Neural progenitor cell (in vitro differentiated cells): ENCODE measurements at regions not wholly inside any gene's neighbourhood (a gene's known extent, or its start where the extent isn't known, plus 50 kb on each side); places are given as distances from the start of the nearest gene placed in this dataset.

Experiments
- DNase-seq: peaks from one replicate; pipeline ENCODE4 v3.0.0-alpha.2; 2016; ENCODE audit warnings: low spot score
- H2AFZ ChIP-seq: fragments of 200-600 bp; sonication (generic); replicated peaks from 2 replicates; pipeline ENCODE4 v1.6.1; 2016; ENCODE audit warnings: antibody characterized with exemption
- H3F3A ChIP-seq: fragments of 200-600 bp; sonication (generic); 2 replicates; pipeline ENCODE4 v1.6.1; 2016; ENCODE audit warnings: antibody characterized with exemption, low read depth
- H3K27ac ChIP-seq: fragments of 200-600 bp; sonication (generic); 2 replicates; pipeline ENCODE4 v1.5.1; 2016; ENCODE audit warnings: mild to moderate bottlenecking
- H3K27me3 ChIP-seq: fragments of 200-600 bp; sonication (generic); 2 replicates; pipeline ENCODE4 v1.6.1; 2016; ENCODE audit warnings: mild to moderate bottlenecking, moderate library complexity
- H3K36me3 ChIP-seq: fragments of 200-600 bp; sonication (generic); 2 replicates; pipeline ENCODE4 v1.5.1; 2016
- H3K4me1 ChIP-seq: fragments of 200-600 bp; sonication (generic); 2 replicates; pipeline ENCODE4 v1.6.1; 2016; ENCODE audit warnings: mixed run types
- H3K4me2 ChIP-seq: fragments of 200-600 bp; sonication (generic); 2 replicates; pipeline ENCODE4 v1.6.1; 2016
- H3K4me3 ChIP-seq: fragments of 200-600 bp; sonication (generic); 2 replicates; pipeline ENCODE4 v1.5.1; 2016
- H3K79me2 ChIP-seq: fragments of 200-600 bp; sonication (generic); 2 replicates; pipeline ENCODE4 v1.6.1; 2016; ENCODE audit warnings: low read depth
- H3K9ac ChIP-seq: fragments of 200-600 bp; sonication (generic); 2 replicates; pipeline ENCODE4 v1.6.1; 2016
- H3K9me3 ChIP-seq: fragments of 200-600 bp; sonication (generic); 2 replicates; pipeline ENCODE4 v1.5.1; 2016; ENCODE audit warnings: low read depth
- H4K20me1 ChIP-seq: fragments of 200-600 bp; sonication (generic); 2 replicates; pipeline ENCODE4 v1.6.1; 2016; ENCODE audit warnings: low read depth
- H3K27ac Mint-ChIP-seq: 3 replicates; pipeline ENCODE4 v1.8.0; 2021; ENCODE audit warnings: mixed read lengths
- H3K27me3 Mint-ChIP-seq: 2 replicates; pipeline ENCODE4 v1.8.0; 2022; ENCODE audit warnings: low read depth, mild to moderate bottlenecking, inconsistent platforms, moderate library complexity, mixed read lengths; ENCODE audit not compliant: insufficient read depth
- H3K36me3 Mint-ChIP-seq: 3 replicates; pipeline ENCODE4 v1.8.0; 2021; ENCODE audit warnings: mixed read lengths
- H3K4me1 Mint-ChIP-seq: 3 replicates; pipeline ENCODE4 v1.8.0; 2021; ENCODE audit warnings: mixed read lengths
- H3K4me3 Mint-ChIP-seq: 3 replicates; pipeline ENCODE4 v1.8.0; 2021; ENCODE audit warnings: mild to moderate bottlenecking, moderate library complexity, mixed read lengths
- H3K9me3 Mint-ChIP-seq: 3 replicates; pipeline ENCODE4 v1.8.0; 2020; ENCODE audit warnings: mixed read lengths
- EZH2 ChIP-seq: fragments of 200-600 bp; sonication (generic); IDR thresholded peaks from 2 replicates; pipeline ENCODE4 v1.6.1; 2017; ENCODE audit warnings: antibody characterized with exemption, mild to moderate bottlenecking, moderate library complexity
- EZH2phosphoT487 ChIP-seq: fragments of 200-600 bp; sonication (generic); IDR thresholded peaks from 2 replicates; pipeline ENCODE4 v1.6.1; 2017; ENCODE audit warnings: antibody characterized with exemption
- TF ChIP-seq, protein P1 (sequence below): fragments of 200-600 bp; sonication (generic); IDR thresholded peaks from 2 replicates; pipeline ENCODE4 v1.5.1; 2017; ENCODE audit warnings: antibody characterized with exemption, mild to moderate bottlenecking

DNA sequence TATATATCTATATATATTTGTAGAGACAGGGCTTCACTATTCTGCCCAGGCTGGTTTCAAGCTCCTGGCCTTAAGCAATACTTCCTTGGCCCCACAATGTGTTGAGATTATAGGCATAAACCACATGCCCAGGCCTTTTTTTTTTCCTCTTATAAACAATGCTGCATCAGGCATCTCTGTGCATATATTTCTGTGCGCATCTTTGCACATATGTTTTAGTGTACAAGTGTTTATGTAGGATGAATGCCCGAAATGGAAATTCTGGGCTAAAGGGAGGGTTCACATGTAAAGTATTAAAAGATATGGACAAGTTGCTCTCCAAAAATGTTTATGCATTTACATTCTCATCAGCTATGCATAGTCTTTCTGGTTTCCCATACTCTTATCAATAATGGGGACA is 183.2 kb upstream of the SPRED2 start:
- Histone ChIP-seq H4K20me1 (no peaks in the 10 kb centered on the region), H3K27ac (no peak overlapping the region), H3K9me3 (no peaks in the 10 kb centered on the region), H3K36me3 (no peaks in the 10 kb centered on the region), H2AFZ (no peak overlapping the region), H3K4me3 (no peak overlapping the region), H3K4me2 (no peak overlapping the region), H3K9ac (no peak overlapping the region), H3K27me3 (no peaks in the 10 kb centered on the region), H3F3A (peaks cover 5% of the 10 kb centered on the region), H3K4me1 (peaks cover 8% of the 10 kb centered on the region), H3K79me2 (no peaks in the 10 kb centered on the region)
- peaks cover 21% of the 10 kb centered on the region for H3K4me1 Mint-ChIP-seq
- no peak overlapping the region for H3K4me3 Mint-ChIP-seq
- no peaks in the 10 kb centered on the region for H3K36me3 Mint-ChIP-seq
- H3K27ac Mint-ChIP-seq: no peak overlapping the region
- peaks cover 8% of the 10 kb centered on the region for H3K27me3 Mint-ChIP-seq
- H3K9me3 Mint-ChIP-seq: peaks cover 2% of the 10 kb centered on the region
- no peak for DNase-seq
- TF ChIP-seq EZH2 (no peak), EZH2phosphoT487 (no peak)
- TF ChIP-seq, protein P1, sequence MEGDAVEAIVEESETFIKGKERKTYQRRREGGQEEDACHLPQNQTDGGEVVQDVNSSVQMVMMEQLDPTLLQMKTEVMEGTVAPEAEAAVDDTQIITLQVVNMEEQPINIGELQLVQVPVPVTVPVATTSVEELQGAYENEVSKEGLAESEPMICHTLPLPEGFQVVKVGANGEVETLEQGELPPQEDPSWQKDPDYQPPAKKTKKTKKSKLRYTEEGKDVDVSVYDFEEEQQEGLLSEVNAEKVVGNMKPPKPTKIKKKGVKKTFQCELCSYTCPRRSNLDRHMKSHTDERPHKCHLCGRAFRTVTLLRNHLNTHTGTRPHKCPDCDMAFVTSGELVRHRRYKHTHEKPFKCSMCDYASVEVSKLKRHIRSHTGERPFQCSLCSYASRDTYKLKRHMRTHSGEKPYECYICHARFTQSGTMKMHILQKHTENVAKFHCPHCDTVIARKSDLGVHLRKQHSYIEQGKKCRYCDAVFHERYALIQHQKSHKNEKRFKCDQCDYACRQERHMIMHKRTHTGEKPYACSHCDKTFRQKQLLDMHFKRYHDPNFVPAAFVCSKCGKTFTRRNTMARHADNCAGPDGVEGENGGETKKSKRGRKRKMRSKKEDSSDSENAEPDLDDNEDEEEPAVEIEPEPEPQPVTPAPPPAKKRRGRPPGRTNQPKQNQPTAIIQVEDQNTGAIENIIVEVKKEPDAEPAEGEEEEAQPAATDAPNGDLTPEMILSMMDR: no peak

DNA sequence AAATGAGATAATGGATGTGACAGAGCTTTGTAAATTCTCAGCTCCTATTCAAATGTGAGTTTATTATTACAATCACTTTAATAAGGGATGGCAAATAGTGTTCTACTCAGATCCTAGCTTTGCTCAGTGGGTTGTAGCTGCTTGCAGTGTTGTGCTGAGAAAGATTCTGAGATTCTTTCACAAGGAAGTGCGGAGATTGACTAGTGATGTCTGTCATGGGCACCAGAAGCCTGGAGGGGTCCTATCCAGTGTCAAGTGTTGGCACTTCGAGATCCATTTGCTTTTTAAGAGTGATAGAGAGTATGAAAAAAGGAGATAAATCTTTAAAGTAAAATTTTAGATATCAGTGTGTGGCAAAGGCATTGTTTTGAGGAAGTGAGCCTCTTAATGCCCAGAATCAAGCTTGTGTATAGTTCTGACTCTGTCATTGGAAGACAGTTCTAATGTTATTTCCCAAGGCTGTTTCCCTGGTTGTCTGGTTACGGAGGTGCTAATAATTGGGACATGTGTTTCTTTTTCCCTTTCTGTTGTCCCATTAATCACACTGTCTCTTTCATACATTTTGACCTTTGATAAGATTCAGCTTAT is 181.7 kb upstream of the SPRED2 start:
- peaks cover 23% of the 10 kb centered on the region for H3K4me1 Mint-ChIP-seq
- TF ChIP-seq, protein P1: no peak
- no peak for TF ChIP-seq EZH2

DNA sequence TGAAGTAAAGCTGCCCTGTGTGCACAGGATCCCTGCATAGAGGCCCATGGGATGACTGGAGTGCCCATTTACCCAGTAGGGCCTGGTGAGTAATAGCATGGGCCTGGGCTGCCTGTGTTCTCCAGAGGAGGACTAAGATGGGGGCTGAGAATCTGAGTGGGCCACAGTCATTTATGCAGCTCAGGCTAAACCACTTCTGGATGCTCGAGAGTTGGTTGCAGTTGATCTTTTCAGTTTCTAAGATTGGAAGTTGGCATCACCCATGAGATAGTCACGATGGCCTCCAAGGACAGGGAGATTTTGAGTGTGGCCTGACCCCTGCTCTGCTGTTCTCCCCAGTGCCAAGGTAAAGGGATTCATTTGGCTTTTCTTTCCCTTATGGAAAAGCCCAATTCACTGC is 179.1 kb upstream of the SPRED2 start:
- Mint-ChIP-seq H3K9me3 (peaks cover 2% of the 10 kb centered on the region), H3K27ac (no peak overlapping the region), H3K36me3 (no peaks in the 10 kb centered on the region), H3K4me3 (no peak overlapping the region), H3K27me3 (peaks cover 5% of the 10 kb centered on the region), H3K4me1 (peaks cover 39% of the 10 kb centered on the region)
- TF ChIP-seq, protein P1: no peak
- TF ChIP-seq EZH2 (no peak), EZH2phosphoT487 (no peak)
- Histone ChIP-seq H3K36me3 (no peaks in the 10 kb centered on the region), H3K4me1 (peaks cover 27% of the 10 kb centered on the region), H3K9ac (no peak overlapping the region), H2AFZ (no peak overlapping the region), H3K27ac (no peak overlapping the region), H3K4me2 (no peak overlapping the region), H3K27me3 (no peaks in the 10 kb centered on the region), H3K9me3 (no peaks in the 10 kb centered on the region), H3K79me2 (no peaks in the 10 kb centered on the region), H3K4me3 (no peak overlapping the region), H3F3A (peaks cover 20% of the 10 kb centered on the region), H4K20me1 (no peaks in the 10 kb centered on the region)
- DNase-seq: no peak

More for the DNA sequence above, 181.7 kb upstream of the SPRED2 start:
- H3K4me1 ChIP-seq: peaks cover 8% of the 10 kb centered on the region
- H3K27me3 Mint-ChIP-seq: peaks cover 5% of the 10 kb centered on the region
- no peaks in the 10 kb centered on the region for H3K27me3 ChIP-seq
- no peaks in the 10 kb centered on the region for H3K36me3 Mint-ChIP-seq
- H2AFZ ChIP-seq: no peak overlapping the region
- no peak overlapping the region for H3K4me3 Mint-ChIP-seq
- H3K4me2 ChIP-seq: no peak overlapping the region
- H3K36me3 ChIP-seq: no peaks in the 10 kb centered on the region
- H3K9ac ChIP-seq: no peak overlapping the region
- H3K9me3 Mint-ChIP-seq: peaks cover 2% of the 10 kb centered on the region
- H3K9me3 ChIP-seq: no peaks in the 10 kb centered on the region
- H3K79me2 ChIP-seq: no peaks in the 10 kb centered on the region
- peaks cover 5% of the 10 kb centered on the region for H3F3A ChIP-seq
- H4K20me1 ChIP-seq: no peaks in the 10 kb centered on the region
- H3K27ac ChIP-seq: no peak overlapping the region
- no peak for DNase-seq
- H3K27ac Mint-ChIP-seq: no peak overlapping the region
- H3K4me3 ChIP-seq: no peak overlapping the region
